HG03139 (cell line): ENCODE measurements at regions not wholly inside any gene's neighbourhood (a gene's known extent, or its start where the extent isn't known, plus 50 kb on each side); places are given as distances from the start of the nearest gene placed in this dataset.
"Not testable (repeated sequence)": the region's sequence is repeated elsewhere in the genome, so short reads cannot be mapped to it uniquely, and the experiment has no call there.

ENCODE experiments used
- ATAC-seq: cut with Tn5 transposase; IDR thresholded peaks from one replicate; pipeline ENCODE4 v1.9.1; 2021; ENCODE audit not compliant: unreplicated experiment

DNA sequence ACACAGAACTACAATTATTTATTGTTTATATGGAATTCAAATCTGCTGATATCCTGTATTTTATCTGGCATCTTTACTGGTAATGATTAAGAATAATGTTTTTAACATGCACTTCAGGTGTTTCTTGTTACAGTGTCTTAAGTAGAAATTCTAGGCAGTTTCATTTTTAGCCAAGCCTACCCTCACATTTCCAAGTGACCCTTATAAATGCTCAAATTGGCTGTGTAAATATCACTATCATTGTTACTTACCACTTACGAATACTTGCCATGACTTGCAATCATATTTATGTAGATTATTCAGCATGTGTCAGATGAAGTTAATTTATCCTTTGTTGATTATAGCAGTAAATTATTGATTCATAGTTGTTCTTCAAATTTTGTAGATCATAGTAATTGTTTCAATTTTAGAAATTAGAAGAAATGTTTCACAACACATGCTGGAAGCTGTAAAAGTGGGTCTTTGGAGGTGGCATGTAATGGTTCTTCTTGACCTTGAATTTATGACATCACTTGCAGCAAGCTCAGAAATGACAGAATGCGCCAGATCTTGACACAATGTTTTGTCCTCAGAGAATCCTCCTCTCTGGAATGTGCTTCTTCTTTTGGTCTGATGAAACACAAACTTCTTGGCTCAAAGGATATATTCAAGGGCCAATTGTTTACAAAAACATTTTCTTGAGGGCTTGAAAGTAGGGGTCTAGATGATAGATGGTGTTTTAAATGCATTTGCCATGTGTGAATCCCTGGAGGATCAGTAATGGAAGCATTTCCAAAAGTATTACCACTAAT lies 471.8 kb downstream of the COL12A1 start:
- no peak for ATAC-seq

DNA sequence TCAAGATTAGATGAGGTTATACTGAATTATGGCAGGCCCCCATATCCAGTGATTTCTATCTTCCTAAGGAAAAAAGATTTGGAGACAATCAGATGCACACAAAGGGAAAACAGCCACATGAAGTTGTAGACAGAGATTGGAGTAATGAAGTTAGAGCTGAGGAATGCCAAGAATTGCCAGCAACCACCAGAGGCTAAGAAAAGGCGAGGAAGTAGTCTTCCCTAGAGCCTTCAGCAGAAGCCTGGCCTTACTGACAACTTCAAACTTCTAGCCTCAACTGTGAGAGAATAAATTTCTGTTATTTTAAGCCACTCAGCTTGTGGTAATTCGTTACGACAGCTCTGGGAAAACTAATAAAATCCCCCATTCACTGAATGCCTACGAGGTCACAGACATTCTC lies 473.9 kb downstream of the COL12A1 start:
- no peak for ATAC-seq

DNA sequence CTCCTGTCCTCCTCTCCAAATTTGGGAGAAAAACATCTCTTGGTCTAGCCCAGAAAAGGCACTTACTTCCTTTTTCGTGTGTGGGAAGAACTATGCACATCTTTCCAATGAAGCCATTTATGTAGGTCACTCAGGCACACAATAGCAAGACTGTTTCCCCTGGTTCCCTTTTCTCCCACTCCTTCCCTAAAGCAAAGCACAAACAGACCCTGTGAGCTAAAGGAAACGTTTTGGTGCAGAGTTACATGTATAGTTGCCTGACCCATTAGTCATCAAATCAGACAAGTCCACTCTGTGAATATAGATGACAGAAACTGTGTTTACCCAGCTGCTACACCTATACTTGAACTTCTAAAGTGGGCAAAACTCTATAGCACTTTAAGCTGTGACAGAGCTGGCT lies 474.6 kb downstream of the COL12A1 start:
- no peak for ATAC-seq

DNA sequence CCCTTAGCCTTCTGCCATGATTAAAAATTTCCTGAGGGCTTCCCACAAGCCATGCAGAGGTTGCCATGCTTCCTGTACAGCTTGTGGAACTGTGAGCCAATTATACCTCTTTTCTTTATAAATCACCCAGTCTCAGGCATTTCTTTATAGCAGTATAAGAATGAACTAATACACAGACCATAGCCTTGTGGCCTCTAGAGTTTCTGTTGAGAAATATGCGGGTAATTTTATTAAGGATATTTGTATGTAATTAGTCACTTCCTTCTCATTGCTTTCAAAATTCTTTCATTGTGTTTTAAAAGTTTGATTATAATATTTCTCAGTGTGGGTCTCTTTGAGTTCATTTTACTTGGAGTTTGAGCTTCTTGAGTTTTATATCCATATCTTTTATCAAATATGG lies 484.9 kb downstream of the COL12A1 start:
- ATAC-seq = no peak

DNA sequence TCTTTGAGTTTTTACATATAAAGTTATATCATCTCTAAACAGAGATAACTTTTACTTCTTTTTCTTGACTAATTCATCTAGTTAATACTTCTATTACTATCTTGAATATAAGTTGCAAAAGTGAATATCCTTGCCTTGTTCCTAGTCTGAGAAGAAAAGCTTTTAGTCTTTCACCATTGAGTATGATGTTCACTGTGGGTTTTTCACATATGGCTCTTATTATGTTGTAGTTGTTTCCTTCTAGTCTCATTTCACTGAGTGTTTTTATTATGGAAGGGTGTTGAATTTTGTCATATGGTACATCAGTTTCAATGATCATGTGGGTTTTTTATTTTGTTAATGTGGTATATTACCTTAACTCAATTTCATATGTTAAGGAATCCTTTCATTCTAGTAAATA lies 488.3 kb downstream of the COL12A1 start:
- no peak for ATAC-seq

DNA sequence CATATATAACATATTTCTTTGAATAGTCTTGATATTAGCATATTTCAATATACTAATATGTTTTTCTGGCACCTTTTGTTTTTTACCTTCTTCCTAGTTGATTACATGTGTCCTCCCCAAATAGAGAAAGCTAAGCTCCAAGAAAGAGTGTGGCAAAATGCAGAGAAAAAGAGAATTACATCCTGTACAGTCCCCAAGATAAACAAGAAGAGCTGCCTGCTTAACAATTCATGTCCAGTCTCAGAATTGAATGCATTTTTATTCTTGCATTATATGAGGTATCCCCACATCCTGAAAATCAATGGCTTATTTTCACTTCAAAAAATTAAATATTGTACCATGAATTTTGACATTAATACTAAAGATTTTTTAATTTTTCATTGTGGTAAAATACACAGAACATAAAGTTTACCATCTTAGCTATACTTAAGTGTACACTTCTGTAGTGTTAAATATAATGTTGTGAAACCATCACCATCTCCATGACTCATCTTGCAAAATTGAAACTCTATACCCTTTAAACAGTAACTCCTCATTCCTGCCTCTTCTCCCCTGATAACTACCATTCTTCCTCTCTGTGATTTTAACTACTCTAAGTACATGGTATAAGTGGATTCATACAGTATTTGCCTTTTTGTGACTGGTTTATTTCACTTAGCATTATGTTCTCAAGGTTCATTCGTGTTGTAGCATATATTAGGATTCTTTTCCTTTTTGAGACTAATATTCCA lies 490.3 kb downstream of the COL12A1 start:
- ATAC-seq = no peak

DNA sequence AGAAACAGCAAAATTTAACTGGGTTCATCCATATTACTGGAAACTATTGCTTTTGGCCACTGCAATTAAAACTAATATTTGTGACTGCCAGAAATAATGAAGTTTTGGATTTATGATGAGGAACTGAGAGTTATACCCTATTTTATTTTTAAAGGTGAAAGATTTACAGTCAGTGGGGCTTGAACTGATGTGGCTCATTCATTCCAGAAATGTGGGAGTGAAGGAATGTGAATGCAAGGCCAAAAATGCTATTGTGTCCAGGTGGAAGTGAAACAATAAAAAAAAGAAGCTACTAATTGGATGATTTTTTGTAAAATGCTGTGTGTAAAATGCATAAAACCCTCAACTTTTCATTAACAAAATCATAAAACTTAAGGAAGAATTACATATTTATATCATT lies 491.9 kb downstream of the COL12A1 start:
- no peak for ATAC-seq

DNA sequence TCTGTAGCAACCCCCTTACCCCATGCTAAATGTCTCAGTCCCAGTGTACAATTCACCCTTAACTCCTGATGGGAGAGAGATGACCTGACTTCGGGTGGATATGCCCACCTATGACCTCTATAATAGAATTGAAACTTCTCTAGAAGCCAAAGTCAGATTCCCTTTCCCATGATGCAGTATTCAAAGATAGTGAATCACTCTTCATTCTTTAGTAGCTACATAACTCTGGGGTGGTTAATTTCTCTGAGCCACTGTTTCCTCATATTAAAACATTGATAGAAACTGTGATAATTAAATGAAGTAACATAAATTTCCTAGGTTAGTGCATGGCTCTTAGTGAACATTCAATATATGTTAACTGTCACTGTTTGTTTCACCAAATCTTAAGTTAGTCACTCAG lies 500.4 kb downstream of the COL12A1 start:
- ATAC-seq = no peak

DNA sequence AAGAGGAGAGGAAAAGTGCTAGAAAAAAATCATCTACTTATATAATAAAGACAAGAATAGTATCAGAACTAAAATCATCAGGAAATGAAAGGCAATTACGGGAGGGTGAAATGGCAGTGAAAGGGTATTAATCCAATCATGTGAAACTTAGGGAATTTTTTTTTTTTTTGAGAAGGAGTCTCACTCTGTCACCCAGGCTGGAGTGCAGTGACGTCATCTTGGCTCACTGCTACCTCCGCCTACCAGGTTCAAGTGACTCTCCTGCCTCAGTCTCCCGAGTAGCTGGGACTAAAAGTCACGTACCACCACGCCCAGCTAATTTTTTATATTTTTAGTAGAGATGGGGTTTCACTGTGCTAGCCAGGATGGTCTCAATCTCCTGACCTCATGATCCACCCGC lies 501.3 kb downstream of the COL12A1 start:
- not testable (repeated sequence) for ATAC-seq

DNA sequence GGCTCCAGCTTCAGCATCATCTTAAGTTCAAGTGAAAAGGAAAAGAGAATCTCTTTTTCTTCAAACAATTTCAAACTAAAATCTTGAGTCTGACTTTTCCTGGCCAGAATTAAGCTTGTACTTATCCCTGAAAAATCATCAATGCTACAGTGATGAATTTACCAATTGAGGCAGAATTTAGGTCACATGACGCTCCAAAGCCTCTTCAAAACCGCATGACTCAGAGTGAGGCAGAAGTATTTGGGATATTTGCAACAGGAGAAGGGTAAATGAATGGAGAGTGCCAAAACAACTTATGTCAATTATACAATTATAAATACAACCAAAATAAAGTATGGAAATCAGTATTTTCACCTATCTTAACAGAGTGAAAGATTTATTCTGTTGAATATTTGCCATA lies 515.5 kb downstream of the COL12A1 start:
- no peak for ATAC-seq

DNA sequence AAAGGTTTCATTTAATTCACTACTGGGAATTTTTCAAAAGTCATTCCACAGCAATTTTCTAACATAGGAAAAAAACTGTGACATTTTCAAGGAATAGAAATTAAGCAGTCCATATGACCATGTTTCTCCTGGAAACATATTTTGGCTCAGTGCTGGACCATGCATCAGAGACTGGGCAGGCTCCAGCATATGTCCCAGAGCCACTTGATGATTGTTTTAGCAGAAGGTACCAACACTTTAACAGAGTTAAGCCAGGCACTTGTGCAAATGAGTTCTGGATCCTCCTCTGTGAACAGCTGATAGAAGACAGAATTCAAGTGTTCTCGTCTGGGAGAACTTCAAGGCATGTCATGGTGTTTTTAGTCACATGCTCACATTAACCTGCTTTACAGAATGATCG lies 516.3 kb downstream of the COL12A1 start:
- ATAC-seq = no peak

DNA sequence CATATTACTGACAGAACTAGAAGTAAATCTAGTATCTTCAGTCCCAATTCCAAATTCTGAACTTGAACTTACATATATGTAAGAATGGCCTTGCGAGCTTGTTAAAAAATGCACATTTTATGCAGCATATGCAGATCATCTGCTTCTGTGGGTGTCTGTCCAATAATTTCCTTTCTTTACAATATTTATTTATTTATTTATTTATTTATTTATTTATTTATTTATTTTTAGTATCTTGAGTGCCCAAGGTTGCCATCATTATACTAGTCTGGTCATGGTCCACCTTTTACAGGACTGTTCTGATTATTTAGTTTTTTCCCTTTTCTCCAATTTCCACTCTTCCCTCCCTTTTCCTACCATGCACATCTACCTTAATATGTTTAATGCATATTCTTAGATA lies 528.4 kb downstream of the COL12A1 start:
- ATAC-seq = no peak

DNA sequence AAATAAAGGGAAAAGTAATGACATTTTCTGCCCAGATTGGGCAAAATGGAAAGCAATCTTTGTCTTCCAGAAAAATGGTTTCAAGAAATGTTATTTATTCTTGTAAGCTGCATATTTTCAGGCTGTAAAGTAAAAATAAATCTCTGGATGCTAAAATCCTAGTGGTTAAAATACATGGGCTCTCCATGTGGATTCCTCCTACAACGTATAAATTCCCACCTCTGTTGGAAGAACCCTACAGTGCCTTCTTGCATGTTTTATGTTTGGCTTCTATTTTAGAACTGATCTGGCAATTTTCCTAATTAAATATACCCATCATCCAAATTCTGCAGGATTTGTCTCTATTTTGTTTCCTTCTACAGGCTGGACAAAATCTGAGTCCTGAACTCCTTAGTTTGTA lies 528.9 kb downstream of the COL12A1 start:
- no peak for ATAC-seq

DNA sequence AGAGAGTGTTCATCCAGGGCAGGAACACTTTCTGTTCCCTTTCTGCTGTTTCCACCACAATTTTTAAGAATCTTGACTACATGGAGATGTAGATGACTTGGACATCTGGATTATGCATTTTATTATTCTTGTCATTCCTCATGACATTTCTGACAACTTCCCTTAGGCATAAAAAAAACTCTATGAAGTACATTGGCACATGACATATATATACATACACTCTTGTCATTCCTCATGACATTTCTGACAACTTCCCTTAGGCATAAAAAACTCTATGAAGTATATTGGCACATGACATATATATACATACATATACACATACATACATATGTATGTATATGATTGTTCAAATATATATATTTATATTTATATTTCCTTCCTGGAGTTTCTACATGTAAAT lies 531.5 kb downstream of the COL12A1 start:
- ATAC-seq = no peak

DNA sequence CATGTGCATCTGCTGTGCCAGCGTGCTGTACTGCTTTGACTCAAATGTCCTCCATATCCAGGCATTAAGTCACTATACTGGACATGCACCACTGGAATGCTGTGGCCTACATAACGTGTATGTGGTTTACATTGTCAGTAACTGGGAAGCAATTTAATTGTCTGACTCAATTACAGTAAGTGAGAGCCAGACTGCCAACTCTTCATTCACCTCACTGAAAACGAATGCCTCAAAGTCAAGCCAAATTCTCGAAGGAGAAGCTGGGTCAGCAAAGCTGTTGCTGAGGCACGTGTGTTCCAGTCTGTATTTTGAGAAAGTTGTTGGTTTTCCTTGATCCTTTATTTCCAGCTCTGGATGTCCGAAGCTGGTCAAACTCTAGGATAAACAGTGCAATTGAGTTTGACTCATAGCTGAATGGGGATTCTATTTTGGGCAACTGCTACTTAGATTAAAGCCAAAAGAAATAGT lies 534.3 kb downstream of the COL12A1 start:
- ATAC-seq = no peak

DNA sequence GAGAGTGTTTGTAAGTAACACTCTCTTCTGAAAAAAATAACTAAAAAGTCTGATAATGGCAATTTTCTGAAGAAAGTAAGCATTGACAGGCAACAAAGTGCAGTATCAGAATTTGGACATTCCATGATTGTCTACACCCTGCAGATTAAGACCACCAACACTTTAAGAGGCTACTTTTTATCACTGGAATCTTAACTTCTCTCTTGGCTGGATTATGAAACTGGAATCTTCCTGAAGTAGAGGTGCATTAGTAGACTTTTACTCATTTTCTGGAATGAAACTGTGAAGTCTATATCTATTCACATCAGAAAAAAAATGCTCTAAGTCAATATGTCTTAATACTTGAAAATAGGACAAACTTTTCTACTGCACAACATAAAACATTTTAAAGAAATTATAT lies 547.5 kb downstream of the COL12A1 start:
- ATAC-seq = no peak

DNA sequence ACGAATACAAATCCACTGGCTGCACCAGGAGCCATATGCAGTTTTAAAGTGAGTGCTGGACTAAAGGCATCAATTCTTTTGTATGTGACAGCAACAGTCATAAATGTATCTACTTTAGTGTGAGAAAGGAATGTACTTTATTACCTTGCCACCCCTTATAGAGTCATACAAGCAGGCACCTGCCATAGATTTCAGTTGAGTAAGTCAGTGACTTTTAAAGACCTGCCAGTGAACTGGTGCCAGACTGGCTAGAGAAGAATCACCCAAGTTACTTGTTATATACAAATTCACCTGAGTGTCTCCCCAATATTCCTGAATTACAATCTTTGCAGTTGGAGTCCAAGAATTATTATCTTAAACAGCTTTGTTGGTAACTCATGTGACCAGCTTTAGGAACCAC lies 547.9 kb downstream of the COL12A1 start:
- no peak for ATAC-seq

DNA sequence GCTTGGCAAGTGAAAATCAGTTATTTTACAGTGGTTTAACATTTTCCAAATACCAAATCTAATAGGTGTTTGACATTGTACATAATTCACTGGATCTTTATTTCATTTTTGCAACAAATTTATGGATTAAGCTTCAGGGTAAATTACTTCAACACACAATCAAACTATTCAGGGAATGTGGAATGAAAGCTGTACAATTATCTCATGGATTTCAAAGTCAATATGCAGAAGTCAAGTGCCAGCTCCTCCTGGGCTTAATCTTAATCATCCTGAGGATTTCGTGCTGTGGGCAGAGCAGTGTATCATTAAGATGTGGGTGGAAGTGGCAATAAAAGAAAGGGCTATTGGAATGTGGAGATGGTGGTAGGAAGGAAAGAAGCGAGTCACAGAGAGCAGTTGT lies 548.8 kb downstream of the COL12A1 start:
- ATAC-seq = no peak

DNA sequence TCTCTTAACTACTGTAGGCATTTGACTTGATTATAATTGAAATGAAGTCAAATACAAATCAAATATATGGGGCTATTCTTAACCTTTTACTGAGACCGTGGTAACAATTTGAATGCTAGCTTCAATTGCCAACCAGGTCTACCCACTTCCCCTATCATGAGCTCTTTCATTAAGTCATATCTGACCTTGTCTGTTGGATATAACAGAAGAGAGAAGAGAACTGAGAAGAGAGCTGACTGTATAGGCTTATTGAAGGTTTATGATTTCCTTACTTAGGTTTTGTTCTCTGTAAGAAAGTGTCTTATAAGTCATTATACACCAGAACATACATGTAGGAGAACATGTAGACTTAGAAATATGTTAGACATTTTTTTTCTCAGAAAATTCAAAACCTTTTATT lies 549.4 kb downstream of the COL12A1 start:
- no peak for ATAC-seq

DNA sequence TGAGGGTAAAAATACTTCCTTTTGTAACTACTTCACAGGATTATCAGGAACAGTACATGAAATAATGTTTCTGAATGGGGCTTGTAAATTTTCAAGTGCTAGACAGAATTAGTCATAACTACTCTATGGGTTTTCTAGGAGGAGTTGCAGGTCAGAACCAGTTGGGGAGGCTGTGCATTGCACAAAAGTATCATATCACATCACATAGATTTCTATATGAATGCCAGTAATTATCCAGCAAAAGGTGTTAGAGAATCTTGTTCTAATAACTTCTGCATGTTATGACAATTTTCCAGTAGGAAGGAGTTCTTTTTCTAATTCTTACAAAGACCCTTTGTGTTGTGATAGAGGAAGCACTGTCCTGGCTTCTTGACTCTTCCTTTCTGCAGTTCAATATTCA lies 551.6 kb downstream of the COL12A1 start:
- ATAC-seq = no peak

DNA sequence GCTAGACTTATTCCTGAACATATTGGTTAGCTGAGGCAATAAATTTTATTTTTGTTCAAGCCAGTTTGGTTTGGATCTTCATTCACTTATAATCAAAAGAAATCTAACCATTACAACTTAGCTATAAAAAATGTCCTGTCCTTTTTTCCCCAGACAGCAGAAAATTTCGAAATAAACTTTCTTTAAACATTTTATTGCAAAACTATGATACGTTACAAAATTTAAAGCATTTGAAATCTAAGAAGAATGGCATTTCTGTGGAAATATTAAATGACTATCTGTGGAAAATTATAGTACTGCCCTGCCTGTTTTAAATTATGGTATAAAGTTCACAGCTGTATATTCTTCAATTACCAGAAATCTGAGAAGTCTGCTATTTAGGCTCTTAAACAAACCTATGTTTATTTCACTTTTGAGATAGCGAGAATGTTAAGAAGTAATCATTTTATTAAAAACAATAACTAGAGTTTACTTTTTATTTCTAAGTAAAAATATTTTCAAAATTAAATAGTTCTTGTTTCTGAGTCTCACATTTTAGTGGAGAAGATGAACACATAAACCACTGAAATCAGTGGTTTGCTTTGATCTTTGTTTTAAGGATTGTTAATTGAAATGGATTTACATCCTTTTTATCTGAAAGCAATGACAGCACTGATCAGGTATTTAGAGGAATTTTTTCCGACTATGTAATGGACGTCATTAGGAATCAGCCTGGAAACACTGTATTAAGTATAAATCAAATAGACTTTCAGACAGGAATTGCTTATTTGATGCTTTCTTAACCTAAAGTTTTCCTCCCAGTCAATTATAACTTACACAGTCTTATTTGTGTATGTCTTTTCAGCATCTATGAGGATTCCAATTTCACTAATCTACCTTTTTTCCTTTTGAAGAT lies 553.7 kb downstream of the COL12A1 start:
- no peak for ATAC-seq

DNA sequence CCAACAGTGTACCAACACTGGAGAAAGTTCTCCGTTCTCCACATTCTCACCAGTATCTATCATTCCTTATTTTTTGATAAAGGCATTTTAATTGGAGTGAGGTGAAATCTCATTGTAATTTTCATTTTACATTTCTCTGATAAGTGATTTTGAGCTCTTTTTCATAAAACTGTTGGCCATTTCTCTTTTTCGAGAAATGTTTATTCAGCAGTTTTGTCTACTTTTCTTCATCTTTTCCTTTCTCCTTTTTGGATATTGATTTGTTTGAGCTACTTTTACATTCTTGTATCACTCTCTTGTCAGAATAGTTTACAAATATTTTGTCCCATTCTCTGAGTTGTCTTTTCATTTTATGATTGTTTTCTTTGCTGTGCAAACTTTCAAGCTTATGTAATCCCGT lies 555.2 kb downstream of the COL12A1 start:
- no peak for ATAC-seq
